ENCODE measurements at regions not wholly inside any gene's neighbourhood (a gene's known extent, or its start where the extent isn't known, plus 50 kb on each side); places are given as distances from the start of the nearest gene placed in this dataset.
"Not testable (repeated sequence)": the region's sequence is repeated elsewhere in the genome, so short reads cannot be mapped to it uniquely, and the experiment has no call there.

- no peak for DNase-seq
Measured at GRCh38 chr5:1985781-1986180, 103.1 kb upstream of the IRX4 start.

GRCh38 chr5:1983919-1984695 is 101.4 kb upstream of the IRX4 start:
- DNase-seq: no peak

- DNase-seq: no peak
Measured at GRCh38 chr5:1983401-1983800, 100.7 kb upstream of the IRX4 start.

- not testable (repeated sequence) for DNase-seq
Measured at GRCh38 chr5:1982561-1982960, 99.8 kb upstream of the IRX4 start.

GRCh38 chr5:1975898-1976765 is 93.4 kb upstream of the IRX4 start:
- DNase-seq: no peak

- no peak for DNase-seq
Measured at GRCh38 chr5:1975406-1975715, 92.6 kb upstream of the IRX4 start.

GRCh38 chr5:1974501-1975405 is 92.0 kb upstream of the IRX4 start:
- no peak for DNase-seq

- DNase-seq: no peak
Measured at GRCh38 chr5:1974081-1974480, 91.4 kb upstream of the IRX4 start.

- no peak for DNase-seq
Measured at GRCh38 chr5:1973391-1974013, 90.8 kb upstream of the IRX4 start.

GRCh38 chr5:1971944-1972343 is 89.2 kb upstream of the IRX4 start:
- DNase-seq: no peak

- DNase-seq: no peak
Measured at GRCh38 chr5:1967736-1968135, 85.0 kb upstream of the IRX4 start.

- DNase-seq: no peak
Measured at GRCh38 chr5:1966461-1966860, 83.7 kb upstream of the IRX4 start.

- no peak for DNase-seq
Measured at GRCh38 chr5:1965925-1966324, 83.2 kb upstream of the IRX4 start.

GRCh38 chr5:1963941-1964451 is 81.3 kb upstream of the IRX4 start:
- no peak for DNase-seq

- no peak for DNase-seq
Measured at GRCh38 chr5:1963358-1963757, 80.6 kb upstream of the IRX4 start.

GRCh38 chr5:1962619-1963355 is 80.1 kb upstream of the IRX4 start:
- DNase-seq: no peak

GRCh38 chr5:1961952-1962595 is 79.3 kb upstream of the IRX4 start:
- DNase-seq: no peak

- no peak for DNase-seq
Measured at GRCh38 chr5:1961304-1961946, 78.7 kb upstream of the IRX4 start.

GRCh38 chr5:1960595-1961303 is 78.0 kb upstream of the IRX4 start:
- DNase-seq: no peak

All from NCI-H1436 (cell line).